ENCODE measurements at regions not wholly inside any gene's neighbourhood (a gene's known extent, or its start where the extent isn't known, plus 50 kb on each side); places are given as distances from the start of the nearest gene placed in this dataset.

DNA sequence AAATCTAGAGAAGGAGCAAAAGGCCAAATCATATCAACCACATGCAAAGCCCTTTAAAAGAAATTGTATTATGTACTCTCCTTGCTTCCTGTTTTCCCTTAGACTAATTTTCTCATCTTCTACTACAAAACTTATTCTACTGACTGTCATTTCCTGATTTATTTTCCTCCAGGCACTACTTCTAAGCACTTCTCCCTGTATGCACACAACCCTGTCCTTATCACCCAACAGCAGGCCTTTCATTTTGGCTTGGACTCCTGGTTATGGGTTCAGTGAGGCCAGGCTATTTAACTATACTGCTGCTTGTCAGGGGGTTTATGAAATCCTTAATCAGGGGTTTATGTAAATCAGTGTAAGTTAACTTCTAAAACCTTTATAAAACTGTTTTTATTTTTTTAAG is 205.1 kb upstream of the FAM98A start:
- Histone ChIP-seq H3K4me1 (ENCODE audit: control insufficient read depth, insufficient read depth, low read length) (no peaks in the 10 kb centered on the region), H3K4me3 (ENCODE audit: low read depth, low read length) (no peak overlapping the region), H3K27ac (ENCODE audit: extremely low read depth, low read depth, low read length) (no peak overlapping the region), H3K9me3 (ENCODE audit: control insufficient read depth, insufficient read depth, low read depth, low read length) (no peaks in the 10 kb centered on the region), H3K36me3 (ENCODE audit: control insufficient read depth in 2 of 2, insufficient read depth in 1 of 2, low read length in 2 of 2) (no peaks in the 10 kb centered on the region)
- ChIA-PET CTCF (no interaction called here), POLR2A (no interaction called here)
- TF ChIP-seq ZNF133 (tag by site-specific recombination; IDR thresholded peaks at IDR 0.05) (no peak), ZNF394 (tag by site-specific recombination; IDR thresholded peaks at IDR 0.05; ENCODE audit: borderline replicate concordance) (no peak), ZNF121 (tag by site-specific recombination; IDR thresholded peaks at IDR 0.05) (no peak), ZNF350 (tag by site-specific recombination; IDR thresholded peaks at IDR 0.05) (no peak), ZNF169 (tag by site-specific recombination; IDR thresholded peaks at IDR 0.05) (no peak), ZNF324 (tag by site-specific recombination; IDR thresholded peaks at IDR 0.05) (no peak), ZNF626 (tag by site-specific recombination; IDR thresholded peaks at IDR 0.05) (no peak), ZNF837 (tag by site-specific recombination; IDR thresholded peaks at IDR 0.05) (no peak), ZNF677 (tag by site-specific recombination; IDR thresholded peaks at IDR 0.05) (no peak), ZNF707 (tag by site-specific recombination; IDR thresholded peaks at IDR 0.05) (no peak), ZNF610 (tag by site-specific recombination; IDR thresholded peaks at IDR 0.05; ENCODE audit: borderline replicate concordance) (no peak), ZNF624 (tag by site-specific recombination; IDR thresholded peaks at IDR 0.05) (no peak), IKZF3 (tag by site-specific recombination; IDR thresholded peaks at IDR 0.05) (no peak), ZNF777 (tag by site-specific recombination; IDR thresholded peaks at IDR 0.05; ENCODE audit: borderline replicate concordance) (no peak), YY1 (tag by site-specific recombination; IDR thresholded peaks at IDR 0.05) (no peak)
- TF ChIP-seq, protein P1, sequence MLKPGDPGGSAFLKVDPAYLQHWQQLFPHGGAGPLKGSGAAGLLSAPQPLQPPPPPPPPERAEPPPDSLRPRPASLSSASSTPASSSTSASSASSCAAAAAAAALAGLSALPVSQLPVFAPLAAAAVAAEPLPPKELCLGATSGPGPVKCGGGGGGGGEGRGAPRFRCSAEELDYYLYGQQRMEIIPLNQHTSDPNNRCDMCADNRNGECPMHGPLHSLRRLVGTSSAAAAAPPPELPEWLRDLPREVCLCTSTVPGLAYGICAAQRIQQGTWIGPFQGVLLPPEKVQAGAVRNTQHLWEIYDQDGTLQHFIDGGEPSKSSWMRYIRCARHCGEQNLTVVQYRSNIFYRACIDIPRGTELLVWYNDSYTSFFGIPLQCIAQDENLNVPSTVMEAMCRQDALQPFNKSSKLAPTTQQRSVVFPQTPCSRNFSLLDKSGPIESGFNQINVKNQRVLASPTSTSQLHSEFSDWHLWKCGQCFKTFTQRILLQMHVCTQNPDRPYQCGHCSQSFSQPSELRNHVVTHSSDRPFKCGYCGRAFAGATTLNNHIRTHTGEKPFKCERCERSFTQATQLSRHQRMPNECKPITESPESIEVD (tag by site-specific recombination; IDR thresholded peaks at IDR 0.05) = no peak
- TF ChIP-seq, protein P2, sequence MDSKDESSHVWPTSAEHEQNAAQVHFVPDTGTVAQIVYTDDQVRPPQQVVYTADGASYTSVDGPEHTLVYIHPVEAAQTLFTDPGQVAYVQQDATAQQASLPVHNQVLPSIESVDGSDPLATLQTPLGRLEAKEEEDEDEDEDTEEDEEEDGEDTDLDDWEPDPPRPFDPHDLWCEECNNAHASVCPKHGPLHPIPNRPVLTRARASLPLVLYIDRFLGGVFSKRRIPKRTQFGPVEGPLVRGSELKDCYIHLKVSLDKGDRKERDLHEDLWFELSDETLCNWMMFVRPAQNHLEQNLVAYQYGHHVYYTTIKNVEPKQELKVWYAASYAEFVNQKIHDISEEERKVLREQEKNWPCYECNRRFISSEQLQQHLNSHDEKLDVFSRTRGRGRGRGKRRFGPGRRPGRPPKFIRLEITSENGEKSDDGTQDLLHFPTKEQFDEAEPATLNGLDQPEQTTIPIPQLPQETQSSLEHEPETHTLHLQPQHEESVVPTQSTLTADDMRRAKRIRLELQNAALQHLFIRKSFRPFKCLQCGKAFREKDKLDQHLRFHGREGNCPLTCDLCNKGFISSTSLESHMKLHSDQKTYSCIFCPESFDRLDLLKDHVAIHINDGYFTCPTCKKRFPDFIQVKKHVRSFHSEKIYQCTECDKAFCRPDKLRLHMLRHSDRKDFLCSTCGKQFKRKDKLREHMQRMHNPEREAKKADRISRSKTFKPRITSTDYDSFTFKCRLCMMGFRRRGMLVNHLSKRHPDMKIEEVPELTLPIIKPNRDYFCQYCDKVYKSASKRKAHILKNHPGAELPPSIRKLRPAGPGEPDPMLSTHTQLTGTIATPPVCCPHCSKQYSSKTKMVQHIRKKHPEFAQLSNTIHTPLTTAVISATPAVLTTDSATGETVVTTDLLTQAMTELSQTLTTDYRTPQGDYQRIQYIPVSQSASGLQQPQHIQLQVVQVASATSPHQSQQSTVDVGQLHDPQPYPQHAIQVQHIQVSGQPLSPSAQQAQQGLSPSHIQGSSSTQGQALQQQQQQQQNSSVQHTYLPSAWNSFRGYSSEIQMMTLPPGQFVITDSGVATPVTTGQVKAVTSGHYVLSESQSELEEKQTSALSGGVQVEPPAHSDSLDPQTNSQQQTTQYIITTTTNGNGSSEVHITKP (tag by site-specific recombination; IDR thresholded peaks at IDR 0.05) = no peak

DNA sequence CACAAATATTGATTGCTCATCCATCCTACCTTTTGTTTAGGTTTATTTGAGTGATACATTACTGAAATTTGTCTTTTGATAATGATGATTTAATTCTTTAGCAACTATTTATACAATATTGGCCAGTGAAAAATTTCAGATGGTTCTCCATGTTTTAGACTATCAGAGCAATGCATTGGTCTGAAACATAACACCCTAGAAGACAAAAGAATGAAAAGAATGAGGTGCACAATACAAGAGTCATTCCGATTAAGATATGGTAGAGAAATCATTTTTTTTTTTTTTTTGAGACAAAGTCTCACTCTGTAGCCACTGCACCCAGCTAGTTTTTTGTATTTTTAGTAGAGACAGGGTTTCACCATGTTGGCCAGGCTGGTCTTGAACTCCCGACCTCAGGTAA is 197.4 kb upstream of the FAM98A start:
- ChIA-PET CTCF (no interaction called here), POLR2A (no interaction called here)
- H3K4me3 ChIP-seq (ENCODE audit: low read depth, low read length) = no peak overlapping the region
- H3K27ac ChIP-seq (ENCODE audit: extremely low read depth, low read depth, low read length) = no peak overlapping the region
- no peaks in the 10 kb centered on the region for H3K9me3 ChIP-seq (ENCODE audit: control insufficient read depth, insufficient read depth, low read depth, low read length)
- H3K36me3 ChIP-seq (ENCODE audit: control insufficient read depth in 2 of 2, insufficient read depth in 1 of 2, low read length in 2 of 2) = no peaks in the 10 kb centered on the region
- TF ChIP-seq BCL11A (tag by site-specific recombination; IDR thresholded peaks at IDR 0.05; ENCODE audit: low read depth) (no peak), ZXDB (tag by site-specific recombination; IDR thresholded peaks at IDR 0.05) (no peak), ZNF777 (tag by site-specific recombination; IDR thresholded peaks at IDR 0.05; ENCODE audit: borderline replicate concordance) (no peak), ZFP3 (tag by site-specific recombination; IDR thresholded peaks at IDR 0.05; ENCODE audit: low read depth) (no peak), REPIN1 (tag by site-specific recombination; IDR thresholded peaks at IDR 0.05; ENCODE audit: low read depth) (no peak), ZNF768 (tag by site-specific recombination; IDR thresholded peaks at IDR 0.05) (no peak)
- TF ChIP-seq, protein P3, sequence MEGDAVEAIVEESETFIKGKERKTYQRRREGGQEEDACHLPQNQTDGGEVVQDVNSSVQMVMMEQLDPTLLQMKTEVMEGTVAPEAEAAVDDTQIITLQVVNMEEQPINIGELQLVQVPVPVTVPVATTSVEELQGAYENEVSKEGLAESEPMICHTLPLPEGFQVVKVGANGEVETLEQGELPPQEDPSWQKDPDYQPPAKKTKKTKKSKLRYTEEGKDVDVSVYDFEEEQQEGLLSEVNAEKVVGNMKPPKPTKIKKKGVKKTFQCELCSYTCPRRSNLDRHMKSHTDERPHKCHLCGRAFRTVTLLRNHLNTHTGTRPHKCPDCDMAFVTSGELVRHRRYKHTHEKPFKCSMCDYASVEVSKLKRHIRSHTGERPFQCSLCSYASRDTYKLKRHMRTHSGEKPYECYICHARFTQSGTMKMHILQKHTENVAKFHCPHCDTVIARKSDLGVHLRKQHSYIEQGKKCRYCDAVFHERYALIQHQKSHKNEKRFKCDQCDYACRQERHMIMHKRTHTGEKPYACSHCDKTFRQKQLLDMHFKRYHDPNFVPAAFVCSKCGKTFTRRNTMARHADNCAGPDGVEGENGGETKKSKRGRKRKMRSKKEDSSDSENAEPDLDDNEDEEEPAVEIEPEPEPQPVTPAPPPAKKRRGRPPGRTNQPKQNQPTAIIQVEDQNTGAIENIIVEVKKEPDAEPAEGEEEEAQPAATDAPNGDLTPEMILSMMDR (tag by site-specific recombination; IDR thresholded peaks at IDR 0.05) = no peak
- H3K4me1 ChIP-seq (ENCODE audit: control insufficient read depth, insufficient read depth, low read length) = no peaks in the 10 kb centered on the region

Measured in HEK293 (cell line).